ENCODE measurements at regions not wholly inside any gene's neighbourhood (a gene's known extent, or its start where the extent isn't known, plus 50 kb on each side); places are given as distances from the start of the nearest gene placed in this dataset.

GRCh38 chr2:120401275-120402066 is 55.5 kb downstream of the INHBB start:
- Histone ChIP-seq H3K9ac (ENCODE audit: low read length in 3 of 3) (no peak overlapping the region), H3K4me3 (ENCODE audit: low read length in 3 of 3) (no peak overlapping the region), H3K4me1 (ENCODE audit: control insufficient read depth in 2 of 3, insufficient read depth in 2 of 3, low read depth in 1 of 3, low read length in 3 of 3) (no peaks in the 10 kb centered on the region), H3K27me3 (ENCODE audit: control insufficient read depth, insufficient read depth, low read length) (no peaks in the 10 kb centered on the region), H3K9me3 (ENCODE audit: control insufficient read depth in 2 of 3, insufficient read depth in 1 of 3, low read length in 3 of 3) (no peaks in the 10 kb centered on the region), H3K27ac (ENCODE audit: low read depth in 2 of 2, low read length in 2 of 2) (no peak overlapping the region), H3K36me3 (ENCODE audit: control insufficient read depth in 2 of 3, insufficient read depth in 3 of 3, low read length in 3 of 3) (no peaks in the 10 kb centered on the region)
- TF ChIP-seq CTCF (IDR thresholded peaks at IDR 0.05; ENCODE audit: borderline replicate concordance, extremely low read depth, insufficient read depth) = no peak
- intact Hi-C loops (cut with DNase I) = no loop called here
- FAIRE-seq (no peak), DNase-seq (peak in 3 of 5 donors; percentile 8 to 42 (median 19))

GRCh38 chr2:120402067-120402433 is 56.1 kb downstream of the INHBB start:
- H3K9me3 ChIP-seq (ENCODE audit: control insufficient read depth in 2 of 3, insufficient read depth in 1 of 3, low read length in 3 of 3) = no peaks in the 10 kb centered on the region
- H3K27me3 ChIP-seq (ENCODE audit: control insufficient read depth, insufficient read depth, low read length) = no peaks in the 10 kb centered on the region
- intact Hi-C loops (cut with DNase I) = no loop called here
- no peaks in the 10 kb centered on the region for H3K36me3 ChIP-seq (ENCODE audit: control insufficient read depth in 2 of 3, insufficient read depth in 3 of 3, low read length in 3 of 3)
- no peak for FAIRE-seq
- H3K4me1 ChIP-seq (ENCODE audit: control insufficient read depth in 2 of 3, insufficient read depth in 2 of 3, low read depth in 1 of 3, low read length in 3 of 3) = no peaks in the 10 kb centered on the region
- H3K9ac ChIP-seq (ENCODE audit: low read length in 3 of 3) = no peak overlapping the region
- no peak overlapping the region for H3K4me3 ChIP-seq (ENCODE audit: low read length in 3 of 3)
- no peak for TF ChIP-seq CTCF (IDR thresholded peaks at IDR 0.05; ENCODE audit: borderline replicate concordance, extremely low read depth, insufficient read depth)
- H3K27ac ChIP-seq (ENCODE audit: low read depth in 2 of 2, low read length in 2 of 2) = no peak overlapping the region
- peak in 1 of 5 donors; percentile 3 for DNase-seq

GRCh38 chr2:120402508-120402907 is 56.6 kb downstream of the INHBB start:
- intact Hi-C loops (cut with DNase I) = no loop called here
- no peak overlapping the region for H3K4me3 ChIP-seq (ENCODE audit: low read length in 3 of 3)
- FAIRE-seq (no peak), DNase-seq (peak in 2 of 5 donors; percentile 3 to 22)
- no peaks in the 10 kb centered on the region for H3K27me3 ChIP-seq (ENCODE audit: control insufficient read depth, insufficient read depth, low read length)
- no peak overlapping the region for H3K27ac ChIP-seq (ENCODE audit: low read depth in 2 of 2, low read length in 2 of 2)
- no peaks in the 10 kb centered on the region for H3K4me1 ChIP-seq (ENCODE audit: control insufficient read depth in 2 of 3, insufficient read depth in 2 of 3, low read depth in 1 of 3, low read length in 3 of 3)
- no peaks in the 10 kb centered on the region for H3K36me3 ChIP-seq (ENCODE audit: control insufficient read depth in 2 of 3, insufficient read depth in 3 of 3, low read length in 3 of 3)
- no peaks in the 10 kb centered on the region for H3K9me3 ChIP-seq (ENCODE audit: control insufficient read depth in 2 of 3, insufficient read depth in 1 of 3, low read length in 3 of 3)
- no peak for TF ChIP-seq CTCF (IDR thresholded peaks at IDR 0.05; ENCODE audit: borderline replicate concordance, extremely low read depth, insufficient read depth)
- no peak overlapping the region for H3K9ac ChIP-seq (ENCODE audit: low read length in 3 of 3)

All from kidney (tissue), 13 donors.